ENCODE measurements at regions not wholly inside any gene's neighbourhood (a gene's known extent, or its start where the extent isn't known, plus 50 kb on each side); places are given as distances from the start of the nearest gene placed in this dataset.

GRCh38 chr12:82619644-82620043 is 67.1 kb upstream of the TMTC2 start:
- TF ChIP-seq POLR2A (IDR thresholded peaks at IDR 0.05; ENCODE audit: borderline replicate concordance, extremely low read depth, insufficient read depth, insufficient read length) (no peak), SIN3A (IDR thresholded peaks at IDR 0.05; ENCODE audit: low read depth) (no peak), EZH2 (IDR thresholded peaks at IDR 0.05) (no peak), REST (IDR thresholded peaks at IDR 0.05; ENCODE audit: low read depth) (no peak), EGR1 (IDR thresholded peaks at IDR 0.05; ENCODE audit: low read depth) (no peak), CTCF (IDR thresholded peaks at IDR 0.05 in 2 of 3, conservative IDR thresholded peaks at IDR 0.05 in 1 of 3; ENCODE audit: borderline replicate concordance in 1 of 3, insufficient read depth in 1 of 3, low read depth in 2 of 3, low read length in 2 of 3) (no peak), POLR2AphosphoS5 (IDR thresholded peaks at IDR 0.05; ENCODE audit: low read depth, low read length) (no peak), ELF1 (IDR thresholded peaks at IDR 0.05; ENCODE audit: borderline replicate concordance, low read depth) (no peak), CEBPB (IDR thresholded peaks at IDR 0.05; ENCODE audit: low read depth) (no peak), ZBTB33 (IDR thresholded peaks at IDR 0.05; ENCODE audit: extremely low read depth, insufficient replicate concordance, low read length) (no peak)
- TF ChIP-seq, protein P1, sequence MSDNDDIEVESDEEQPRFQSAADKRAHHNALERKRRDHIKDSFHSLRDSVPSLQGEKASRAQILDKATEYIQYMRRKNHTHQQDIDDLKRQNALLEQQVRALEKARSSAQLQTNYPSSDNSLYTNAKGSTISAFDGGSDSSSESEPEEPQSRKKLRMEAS (IDR thresholded peaks at IDR 0.05), result no peak
